H1 (cell line): ENCODE measurements at regions not wholly inside any gene's neighbourhood (a gene's known extent, or its start where the extent isn't known, plus 50 kb on each side); places are given as distances from the start of the nearest gene placed in this dataset.

Experiments used
- CEBPB ChIP-seq: IDR thresholded peaks from 2 replicates; pipeline ENCODE4 v1.6.1; 2012; ENCODE audit warnings: low read depth, low read length
- CHD1 ChIP-seq: IDR thresholded peaks from 2 replicates; pipeline ENCODE4 v1.6.1; 2012; ENCODE audit warnings: low read depth, low read length, improper control_type of control experiment
- POLR2A ChIP-seq, 2 experiments: IDR thresholded peaks; 1 replicate in 1 of 2; 2 replicates in 1 of 2; pipeline ENCODE4 v1.6.1; 2011; ENCODE audit warnings: low read depth in 2 of 2, low read length in 2 of 2, mild to moderate bottlenecking in 2 of 2; ENCODE audit errors: control extremely low read depth in 1 of 2
- POU5F1 ChIP-seq: IDR thresholded peaks from 2 replicates; pipeline ENCODE4 v1.6.1; 2011; ENCODE audit warnings: low read depth, mild to moderate bottlenecking, low read length, moderate library complexity
- SP2 ChIP-seq: IDR thresholded peaks from 2 replicates; pipeline ENCODE4 v1.6.1; 2012; ENCODE audit warnings: mild to moderate bottlenecking, low read length, inconsistent platforms
- SRF ChIP-seq: IDR thresholded peaks from 2 replicates; pipeline ENCODE4 v1.6.1; 2011; ENCODE audit warnings: mild to moderate bottlenecking, low read depth, low read length, moderate library complexity
- TAF1 ChIP-seq: IDR thresholded peaks from 2 replicates; pipeline ENCODE4 v1.6.1; 2011; ENCODE audit warnings: mild to moderate bottlenecking, low read depth, low read length
- TBP ChIP-seq: IDR thresholded peaks from 2 replicates; pipeline ENCODE4 v1.6.1; 2011; ENCODE audit warnings: low read depth, low read length, improper control_type of control experiment
- TF ChIP-seq, protein P1 (sequence below): IDR thresholded peaks from 2 replicates; pipeline ENCODE4 v1.6.1; 2011; ENCODE audit warnings: low read depth, mild to moderate bottlenecking, low read length; ENCODE audit not compliant: insufficient read depth
- TF ChIP-seq, protein P2 (sequence below), 3 experiments: IDR thresholded peaks; 1 replicate in 2 of 3; 2 replicates in 1 of 3; pipeline versions ENCODE4 v1.5.1 to v1.6.1; 2011; ENCODE audit warnings: low read length in 3 of 3, mild to moderate bottlenecking in 3 of 3, inconsistent platforms in 2 of 3, low read depth in 1 of 3, moderate library complexity in 1 of 3; ENCODE audit not compliant: insufficient read depth in 1 of 3; ENCODE audit errors: control extremely low read depth in 1 of 3

GRCh38 chrX:76815754-76816153 lies 388.2 kb downstream of the MAGEE1 start:
- TF ChIP-seq CHD1, result no peak
- TF ChIP-seq, protein P1, sequence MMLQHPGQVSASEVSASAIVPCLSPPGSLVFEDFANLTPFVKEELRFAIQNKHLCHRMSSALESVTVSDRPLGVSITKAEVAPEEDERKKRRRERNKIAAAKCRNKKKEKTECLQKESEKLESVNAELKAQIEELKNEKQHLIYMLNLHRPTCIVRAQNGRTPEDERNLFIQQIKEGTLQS, result no peak
- no peak for TF ChIP-seq TBP
- TF ChIP-seq POLR2A (IDR thresholded peaks at IDR 0.05; ENCODE audit: control extremely low read depth in 1 of 2, low read depth in 2 of 2, low read length in 2 of 2), result no peak
- TF ChIP-seq, protein P2, sequence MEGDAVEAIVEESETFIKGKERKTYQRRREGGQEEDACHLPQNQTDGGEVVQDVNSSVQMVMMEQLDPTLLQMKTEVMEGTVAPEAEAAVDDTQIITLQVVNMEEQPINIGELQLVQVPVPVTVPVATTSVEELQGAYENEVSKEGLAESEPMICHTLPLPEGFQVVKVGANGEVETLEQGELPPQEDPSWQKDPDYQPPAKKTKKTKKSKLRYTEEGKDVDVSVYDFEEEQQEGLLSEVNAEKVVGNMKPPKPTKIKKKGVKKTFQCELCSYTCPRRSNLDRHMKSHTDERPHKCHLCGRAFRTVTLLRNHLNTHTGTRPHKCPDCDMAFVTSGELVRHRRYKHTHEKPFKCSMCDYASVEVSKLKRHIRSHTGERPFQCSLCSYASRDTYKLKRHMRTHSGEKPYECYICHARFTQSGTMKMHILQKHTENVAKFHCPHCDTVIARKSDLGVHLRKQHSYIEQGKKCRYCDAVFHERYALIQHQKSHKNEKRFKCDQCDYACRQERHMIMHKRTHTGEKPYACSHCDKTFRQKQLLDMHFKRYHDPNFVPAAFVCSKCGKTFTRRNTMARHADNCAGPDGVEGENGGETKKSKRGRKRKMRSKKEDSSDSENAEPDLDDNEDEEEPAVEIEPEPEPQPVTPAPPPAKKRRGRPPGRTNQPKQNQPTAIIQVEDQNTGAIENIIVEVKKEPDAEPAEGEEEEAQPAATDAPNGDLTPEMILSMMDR (IDR thresholded peaks at IDR 0.05; ENCODE audit: control extremely low read depth in 1 of 3, insufficient read depth in 1 of 3, low read depth in 1 of 3, low read length in 3 of 3), result no peak
- TF ChIP-seq CEBPB, result no peak
- TF ChIP-seq POU5F1, result no peak
- TF ChIP-seq SP2, result no peak
- TF ChIP-seq SRF, result no peak
- no peak for TF ChIP-seq TAF1
